HUES64 (cell line): ENCODE measurements at regions not wholly inside any gene's neighbourhood (a gene's known extent, or its start where the extent isn't known, plus 50 kb on each side); places are given as distances from the start of the nearest gene placed in this dataset.
"Not testable (repeated sequence)": the region's sequence is repeated elsewhere in the genome, so short reads cannot be mapped to it uniquely, and the experiment has no call there.

Source experiments
- H3K27ac ChIP-seq: 2 replicates; pipeline ENCODE4 v1.7.0; 2013; ENCODE audit warnings: low read depth, low read length, inconsistent platforms
- H3K27me3 ChIP-seq: 2 replicates; pipeline ENCODE4 v1.6.1; 2013; ENCODE audit warnings: mild to moderate bottlenecking, low read length; ENCODE audit not compliant: insufficient read depth
- H3K36me3 ChIP-seq: 2 replicates; pipeline ENCODE4 v1.6.1; 2013; ENCODE audit warnings: mild to moderate bottlenecking, low read length; ENCODE audit not compliant: insufficient read depth
- H3K4me1 ChIP-seq: 2 replicates; pipeline ENCODE4 v1.6.1; 2013; ENCODE audit warnings: mild to moderate bottlenecking, low read length, moderate library complexity; ENCODE audit not compliant: insufficient read depth
- H3K4me3 ChIP-seq: 2 replicates; pipeline ENCODE4 v1.5.1; 2013; ENCODE audit warnings: mild to moderate bottlenecking, low read length, moderate library complexity
- H3K9ac ChIP-seq: 2 replicates; pipeline ENCODE4 v1.6.1; 2013; ENCODE audit warnings: mild to moderate bottlenecking, low read depth, low read length
- H3K9me3 ChIP-seq: 2 replicates; pipeline ENCODE4 v1.6.1; 2013; ENCODE audit warnings: low read depth, low read length; ENCODE audit not compliant: insufficient read depth
- WGBS: fragments of 150-250, 120-280 bp; methylation state at CpG from one replicate; pipeline ENCODE4 v1.1.7; 2013; ENCODE audit warnings: missing lambda C conversion rate; 5-methylcytosine and 5-hydroxymethylcytosine counted together

GRCh38 chr12:73677520-73678291 lies 859.9 kb upstream of the ATXN7L3B start:
- Histone ChIP-seq H3K4me3 (no peak overlapping the region), H3K9ac (no peak overlapping the region), H3K27me3 (no peaks in the 10 kb centered on the region), H3K27ac (peak overlapping the region; percentile 46; the same call in 1 of the 2 replicates), H3K4me1 (peaks cover 5% of the 10 kb centered on the region; the same call in 1 of the 2 replicates), H3K36me3 (no peaks in the 10 kb centered on the region), H3K9me3 (no peaks in the 10 kb centered on the region)
- 84% methylated on average over 4 of the region's 4 CpGs for WGBS

GRCh38 chr12:73678335-73678734 lies 859.3 kb upstream of the ATXN7L3B start:
- H3K9me3 ChIP-seq: no peaks in the 10 kb centered on the region
- peak overlapping the region; percentile 46; the same call in 1 of the 2 replicates for H3K27ac ChIP-seq
- H3K4me3 ChIP-seq: no peak overlapping the region
- no peaks in the 10 kb centered on the region for H3K27me3 ChIP-seq
- WGBS: 89% methylated on average over 3 of the region's 3 CpGs
- H3K4me1 ChIP-seq: peaks cover 5% of the 10 kb centered on the region; the same call in 1 of the 2 replicates
- no peaks in the 10 kb centered on the region for H3K36me3 ChIP-seq
- H3K9ac ChIP-seq: no peak overlapping the region

GRCh38 chr12:73699318-73699717 lies 838.3 kb upstream of the ATXN7L3B start:
- Histone ChIP-seq H3K4me3 (no peak overlapping the region), H3K9me3 (no peaks in the 10 kb centered on the region), H3K27ac (no peak overlapping the region), H3K36me3 (no peaks in the 10 kb centered on the region), H3K9ac (no peak overlapping the region), H3K4me1 (no peaks in the 10 kb centered on the region), H3K27me3 (no peaks in the 10 kb centered on the region)
- 100% methylated on average over 1 of the region's 1 CpG for WGBS

- WGBS: 100% methylated on average over 1 of the region's 2 CpGs
- H3K9me3 ChIP-seq: no peaks in the 10 kb centered on the region
- H3K9ac ChIP-seq: no peak overlapping the region
Observed at GRCh38 chr12:73714655-73715054, 823.0 kb upstream of the ATXN7L3B start.

GRCh38 chr12:73716143-73716542 lies 821.5 kb upstream of the ATXN7L3B start:
- not testable (repeated sequence) for H3K9ac ChIP-seq, H3K4me3 ChIP-seq, H3K4me1 ChIP-seq, H3K36me3 ChIP-seq, H3K27me3 ChIP-seq, H3K27ac ChIP-seq, H3K9me3 ChIP-seq
- WGBS: 94% methylated on average over 2 of the region's 2 CpGs

More at GRCh38 chr12:73714655-73715054, 823.0 kb upstream of the ATXN7L3B start:
- H3K36me3 ChIP-seq: no peaks in the 10 kb centered on the region
- H3K4me1 ChIP-seq: no peaks in the 10 kb centered on the region
- no peak overlapping the region for H3K4me3 ChIP-seq
- no peak overlapping the region for H3K27ac ChIP-seq
- no peaks in the 10 kb centered on the region for H3K27me3 ChIP-seq

- Histone ChIP-seq H3K27ac (no peak overlapping the region), H3K4me1 (no peaks in the 10 kb centered on the region), H3K27me3 (no peaks in the 10 kb centered on the region), H3K4me3 (no peak overlapping the region), H3K9me3 (no peaks in the 10 kb centered on the region), H3K9ac (no peak overlapping the region), H3K36me3 (no peaks in the 10 kb centered on the region)
- 91% methylated on average over 4 of the region's 5 CpGs for WGBS
Observed at GRCh38 chr12:73719223-73719622, 818.4 kb upstream of the ATXN7L3B start.

GRCh38 chr12:73726881-73727280 lies 810.8 kb upstream of the ATXN7L3B start:
- no peak overlapping the region for H3K9ac ChIP-seq
- 93% methylated on average over 5 of the region's 6 CpGs for WGBS

GRCh38 chr12:73731658-73732057 lies 806.0 kb upstream of the ATXN7L3B start:
- H3K9ac ChIP-seq: no peak overlapping the region
- no peak overlapping the region for H3K4me3 ChIP-seq
- no peak overlapping the region for H3K27ac ChIP-seq
- no peaks in the 10 kb centered on the region for H3K36me3 ChIP-seq
- no peaks in the 10 kb centered on the region for H3K4me1 ChIP-seq
- no peaks in the 10 kb centered on the region for H3K9me3 ChIP-seq
- 100% methylated on average over 1 of the region's 1 CpG for WGBS
- H3K27me3 ChIP-seq: no peaks in the 10 kb centered on the region

More at GRCh38 chr12:73726881-73727280, 810.8 kb upstream of the ATXN7L3B start:
- no peaks in the 10 kb centered on the region for H3K4me1 ChIP-seq
- no peak overlapping the region for H3K4me3 ChIP-seq
- no peaks in the 10 kb centered on the region for H3K9me3 ChIP-seq
- H3K27ac ChIP-seq: no peak overlapping the region
- H3K36me3 ChIP-seq: no peaks in the 10 kb centered on the region
- H3K27me3 ChIP-seq: no peaks in the 10 kb centered on the region

GRCh38 chr12:73769337-73769736 lies 768.3 kb upstream of the ATXN7L3B start:
- Histone ChIP-seq H3K4me1 (peaks cover 19% of the 10 kb centered on the region), H3K36me3 (no peaks in the 10 kb centered on the region), H3K27me3 (no peaks in the 10 kb centered on the region), H3K9ac (no peak overlapping the region), H3K27ac (peak overlapping the region; percentile 44; the same call in 1 of the 2 replicates), H3K9me3 (peaks cover 21% of the 10 kb centered on the region), H3K4me3 (no peak overlapping the region)
- WGBS: 94% methylated on average over 6 of the region's 6 CpGs

- Histone ChIP-seq H3K9ac (no peak overlapping the region), H3K4me3 (no peak overlapping the region), H3K9me3 (peaks cover 24% of the 10 kb centered on the region), H3K36me3 (no peaks in the 10 kb centered on the region), H3K27ac (no peak overlapping the region), H3K4me1 (no peaks in the 10 kb centered on the region), H3K27me3 (no peaks in the 10 kb centered on the region)
Observed at GRCh38 chr12:73798523-73798922, 739.1 kb upstream of the ATXN7L3B start.

GRCh38 chr12:73815072-73815645 lies 722.5 kb upstream of the ATXN7L3B start:
- WGBS: 80% methylated on average over 3 of the region's 4 CpGs
- H3K4me1 ChIP-seq: peaks cover 5% of the 10 kb centered on the region; the same call in 1 of the 2 replicates
- no peaks in the 10 kb centered on the region for H3K27me3 ChIP-seq
- H3K4me3 ChIP-seq: no peak overlapping the region
- H3K9ac ChIP-seq: no peak overlapping the region
- no peaks in the 10 kb centered on the region for H3K36me3 ChIP-seq
- no peak overlapping the region for H3K27ac ChIP-seq
- H3K9me3 ChIP-seq: no peaks in the 10 kb centered on the region
